ENCODE measurements at regions not wholly inside any gene's neighbourhood (a gene's known extent, or its start where the extent isn't known, plus 50 kb on each side); places are given as distances from the start of the nearest gene placed in this dataset.

- no peak for DNase-seq
Observed at GRCh38 chr9:87427851-87428506, 69.7 kb upstream of the DAPK1 start.

GRCh38 chr9:87428659-87429058 is 69.0 kb upstream of the DAPK1 start:
- DNase-seq = no peak

- DNase-seq = no peak
Observed at GRCh38 chr9:87431837-87432236, 65.8 kb upstream of the DAPK1 start.

GRCh38 chr9:87433853-87434252 is 63.8 kb upstream of the DAPK1 start:
- DNase-seq = no peak

- no peak for DNase-seq
Observed at GRCh38 chr9:87434366-87434765, 63.3 kb upstream of the DAPK1 start.

- DNase-seq = no peak
Observed at GRCh38 chr9:87435189-87435880, 62.3 kb upstream of the DAPK1 start.

GRCh38 chr9:87436716-87437115 is 61.0 kb upstream of the DAPK1 start:
- DNase-seq = no peak

- DNase-seq = no peak
Observed at GRCh38 chr9:87437966-87438365, 59.7 kb upstream of the DAPK1 start.

- no peak for DNase-seq
Observed at GRCh38 chr9:87441251-87441650, 56.4 kb upstream of the DAPK1 start.

- no peak for DNase-seq
Observed at GRCh38 chr9:87442451-87442850, 55.2 kb upstream of the DAPK1 start.

GRCh38 chr9:87443006-87443405 is 54.7 kb upstream of the DAPK1 start:
- no peak for DNase-seq

GRCh38 chr9:87443461-87443860 is 54.2 kb upstream of the DAPK1 start:
- no peak for DNase-seq

- peak; percentile 22 for DNase-seq
Observed at GRCh38 chr9:87445646-87446045, 52.0 kb upstream of the DAPK1 start.

- DNase-seq = no peak
Observed at GRCh38 chr9:87446527-87446926, 51.1 kb upstream of the DAPK1 start.

- no peak for DNase-seq
Observed at GRCh38 chr9:87447547-87448432, 49.9 kb upstream of the DAPK1 start.

Measured in CD4-positive, alpha-beta T cell treated with Interleukin-17A for 1 hour (primary cell).